Calu3 (cell line): ENCODE measurements at regions not wholly inside any gene's neighbourhood (a gene's known extent, or its start where the extent isn't known, plus 50 kb on each side); places are given as distances from the start of the nearest gene placed in this dataset.

Experiments used
- BruUV-seq: library from RNA; stranded (reverse); fragments of 400-500 nt; replicated peaks from 2 replicates; lab custom pipeline; 2021; lab: Mats Ljungman, UMichigan
- CTCF ChIA-PET: fragments of 300-600 bp; sonication (Branson Sonifier 250); formaldehyde crosslinking; loops from one replicate; lab custom pipeline; 2022; ENCODE audit warnings: antibody characterized with exemption; lab: Charles Lee
- DNase-seq: peaks from one replicate; pipeline ENCODE4 v3.0.0; 2022
- H3K27ac Mint-ChIP-seq: one replicate; pipeline ENCODE4 v1.8.0; 2022; ENCODE audit warnings: mixed read lengths; ENCODE audit not compliant: unreplicated experiment
- H3K27me3 Mint-ChIP-seq: one replicate; pipeline ENCODE4 v1.8.0; 2022; ENCODE audit warnings: mixed read lengths; ENCODE audit not compliant: unreplicated experiment
- H3K36me3 Mint-ChIP-seq: one replicate; pipeline ENCODE4 v1.8.0; 2022; ENCODE audit warnings: mild to moderate bottlenecking, moderate library complexity, mixed read lengths; ENCODE audit not compliant: insufficient read depth, unreplicated experiment
- H3K4me1 Mint-ChIP-seq: one replicate; pipeline ENCODE4 v1.8.0; 2022; ENCODE audit warnings: mild to moderate bottlenecking, low read depth, mixed read lengths; ENCODE audit not compliant: unreplicated experiment
- H3K4me3 Mint-ChIP-seq: one replicate; pipeline ENCODE4 v1.8.0; 2022; ENCODE audit warnings: mild to moderate bottlenecking, low read depth, moderate library complexity, mixed read lengths; ENCODE audit not compliant: unreplicated experiment
- H3K9me3 Mint-ChIP-seq: one replicate; pipeline ENCODE4 v1.8.0; 2022; ENCODE audit warnings: low read depth, mixed read lengths; ENCODE audit not compliant: unreplicated experiment
- CTCF ChIP-seq: fragments of 200-600 bp; IDR thresholded peaks from one replicate; pipeline ENCODE4 v1.8.0; 2022; ENCODE audit warnings: antibody characterized with exemption; ENCODE audit not compliant: unreplicated experiment
- intact Hi-C: fragments of 100-400 bp; cut with micrococcal nuclease; formaldehyde crosslinking; loops from one replicate; pipeline ENCODE4 v1.10.0; 2022; ENCODE audit not compliant: unreplicated experiment

- H3K36me3 Mint-ChIP-seq: no peaks in the 10 kb centered on the region
These were observed 83.4 kb upstream of the KLHL13 start for GRCh38 chrX:118199997-118200396.

GRCh38 chrX:118205421-118206395 lies 89.1 kb upstream of the KLHL13 start:
- no peak for DNase-seq
- peaks cover under 1% of the 10 kb centered on the region for H3K9me3 Mint-ChIP-seq
- H3K36me3 Mint-ChIP-seq: no peaks in the 10 kb centered on the region
- no TSS peak for BruUV-seq
- no peak overlapping the region for H3K27ac Mint-ChIP-seq
- H3K4me1 Mint-ChIP-seq: no peaks in the 10 kb centered on the region
- CTCF ChIA-PET: no interaction called here
- no peaks in the 10 kb centered on the region for H3K27me3 Mint-ChIP-seq
- TF ChIP-seq CTCF: no peak
- intact Hi-C loops: no loop called here
- no peak overlapping the region for H3K4me3 Mint-ChIP-seq

More at GRCh38 chrX:118199997-118200396, 83.4 kb upstream of the KLHL13 start:
- Mint-ChIP-seq H3K4me3 (no peak overlapping the region), H3K9me3 (peaks cover 7% of the 10 kb centered on the region), H3K27me3 (no peaks in the 10 kb centered on the region), H3K4me1 (no peaks in the 10 kb centered on the region), H3K27ac (no peak overlapping the region)
- intact Hi-C loops: no loop called here
- no peak for TF ChIP-seq CTCF
- CTCF ChIA-PET: no interaction called here
- no TSS peak for BruUV-seq
- peak; percentile 36 for DNase-seq

GRCh38 chrX:118207831-118208453 lies 91.3 kb upstream of the KLHL13 start:
- CTCF ChIA-PET: interaction anchor here (0.6 kb wide), 1 partner anchor 196 kb away, joined by 3 read pairs; no protein-coding TSS in a partner anchor
- no TSS peak for BruUV-seq
- Mint-ChIP-seq H3K36me3 (no peaks in the 10 kb centered on the region), H3K4me3 (no peak overlapping the region), H3K27me3 (no peaks in the 10 kb centered on the region), H3K4me1 (no peaks in the 10 kb centered on the region), H3K9me3 (peaks cover 2% of the 10 kb centered on the region), H3K27ac (no peak overlapping the region)
- no peak for DNase-seq
- intact Hi-C loops: no loop called here
- no peak for TF ChIP-seq CTCF

GRCh38 chrX:118208481-118208880 lies 91.9 kb upstream of the KLHL13 start:
- CTCF ChIA-PET: interaction anchor here (0.6 kb wide), 1 partner anchor 195 kb away, joined by 3 read pairs; no protein-coding TSS in a partner anchor
- Mint-ChIP-seq H3K9me3 (peaks cover 2% of the 10 kb centered on the region), H3K4me1 (no peaks in the 10 kb centered on the region), H3K4me3 (no peak overlapping the region), H3K36me3 (no peaks in the 10 kb centered on the region), H3K27me3 (no peaks in the 10 kb centered on the region), H3K27ac (no peak overlapping the region)
- no TSS peak for BruUV-seq
- no peak for DNase-seq
- no peak for TF ChIP-seq CTCF
- intact Hi-C loops: no loop called here
